ENCODE measurements at regions not wholly inside any gene's neighbourhood (a gene's known extent, or its start where the extent isn't known, plus 50 kb on each side); places are given as distances from the start of the nearest gene placed in this dataset.

GRCh38 chr12:20097626-20098025, 270.7 kb upstream of the PDE3A start:
- ChIA-PET POLR2A (no interaction called here), CTCF (ENCODE audit: unreplicated experiment) (no interaction called here)
- H3K4me3 ChIP-seq (ENCODE audit: low read depth, low read length, poor library complexity, severe bottlenecking) = no peak overlapping the region
- H3K4me2 ChIP-seq (ENCODE audit: low read length) = no peak overlapping the region
- H2AFZ ChIP-seq (ENCODE audit: low read length) = no peak overlapping the region
- BruUV-seq (replicated peaks) = no TSS peak
- TF ChIP-seq EZH2phosphoT487 (IDR thresholded peaks at IDR 0.05; ENCODE audit: borderline replicate concordance, low read depth, low read length) = no peak
- no peak for TF ChIP-seq CTCF (conservative IDR thresholded peaks at IDR 0.05; ENCODE audit: low read length)
- no peaks in the 10 kb centered on the region for H3K9me3 ChIP-seq (ENCODE audit: low read length)
- no peak overlapping the region for H3K27ac ChIP-seq (ENCODE audit: low read depth, low read length, poor library complexity, severe bottlenecking)
- H3K79me2 ChIP-seq (ENCODE audit: insufficient read depth, low read depth, low read length) = no peaks in the 10 kb centered on the region
- DNase-seq (ENCODE audit: low spot score) = no peak
- intact Hi-C loops (cut with micrococcal nuclease; ENCODE audit: unreplicated experiment) = no loop called here
- H3K9me2 ChIP-seq (ENCODE audit: insufficient read depth, low read length) = no peaks in the 10 kb centered on the region
- no peaks in the 10 kb centered on the region for H3K36me3 ChIP-seq (ENCODE audit: insufficient read depth, low read length)
- H4K20me1 ChIP-seq (ENCODE audit: insufficient read depth, low read length) = no peaks in the 10 kb centered on the region
- no peaks in the 10 kb centered on the region for H3K4me1 ChIP-seq (ENCODE audit: insufficient read depth, low read length, poor library complexity, severe bottlenecking)

GRCh38 chr12:20099395-20100183, 268.7 kb upstream of the PDE3A start:
- no TSS peak for BruUV-seq (replicated peaks)
- Histone ChIP-seq H3K4me1 (ENCODE audit: insufficient read depth, low read length, poor library complexity, severe bottlenecking) (no peaks in the 10 kb centered on the region), H3K4me3 (ENCODE audit: low read depth, low read length, poor library complexity, severe bottlenecking) (no peak overlapping the region), H4K20me1 (ENCODE audit: insufficient read depth, low read length) (no peaks in the 10 kb centered on the region), H3K4me2 (ENCODE audit: low read length) (no peak overlapping the region), H3K79me2 (ENCODE audit: insufficient read depth, low read depth, low read length) (no peaks in the 10 kb centered on the region), H3K27ac (ENCODE audit: low read depth, low read length, poor library complexity, severe bottlenecking) (no peak overlapping the region), H3K36me3 (ENCODE audit: insufficient read depth, low read length) (no peaks in the 10 kb centered on the region), H2AFZ (ENCODE audit: low read length) (no peak overlapping the region), H3K9me3 (ENCODE audit: low read length) (no peaks in the 10 kb centered on the region), H3K9me2 (ENCODE audit: insufficient read depth, low read length) (no peaks in the 10 kb centered on the region)
- no peak for DNase-seq (ENCODE audit: low spot score)
- intact Hi-C loops (cut with micrococcal nuclease; ENCODE audit: unreplicated experiment) = no loop called here
- TF ChIP-seq EZH2phosphoT487 (IDR thresholded peaks at IDR 0.05; ENCODE audit: borderline replicate concordance, low read depth, low read length) (no peak), CTCF (conservative IDR thresholded peaks at IDR 0.05; ENCODE audit: low read length) (no peak)
- POLR2A ChIA-PET = interaction anchor here (0.6 kb wide), 2 partner anchors 152 to 170 kb away, joined by 3 read pairs; no protein-coding TSS in a partner anchor
- CTCF ChIA-PET (ENCODE audit: unreplicated experiment) = no interaction called here

GRCh38 chr12:20101046-20101445, 267.3 kb upstream of the PDE3A start:
- intact Hi-C loops (cut with micrococcal nuclease; ENCODE audit: unreplicated experiment) = no loop called here
- H3K4me3 ChIP-seq (ENCODE audit: low read depth, low read length, poor library complexity, severe bottlenecking) = no peak overlapping the region
- H3K4me1 ChIP-seq (ENCODE audit: insufficient read depth, low read length, poor library complexity, severe bottlenecking) = no peaks in the 10 kb centered on the region
- no peaks in the 10 kb centered on the region for H3K9me2 ChIP-seq (ENCODE audit: insufficient read depth, low read length)
- no peak overlapping the region for H2AFZ ChIP-seq (ENCODE audit: low read length)
- TF ChIP-seq EZH2phosphoT487 (IDR thresholded peaks at IDR 0.05; ENCODE audit: borderline replicate concordance, low read depth, low read length) (no peak), CTCF (conservative IDR thresholded peaks at IDR 0.05; ENCODE audit: low read length) (no peak)
- H3K79me2 ChIP-seq (ENCODE audit: insufficient read depth, low read depth, low read length) = no peaks in the 10 kb centered on the region
- H3K36me3 ChIP-seq (ENCODE audit: insufficient read depth, low read length) = no peaks in the 10 kb centered on the region
- CTCF ChIA-PET (ENCODE audit: unreplicated experiment) = no interaction called here
- H3K4me2 ChIP-seq (ENCODE audit: low read length) = no peak overlapping the region
- DNase-seq (ENCODE audit: low spot score) = no peak
- no peaks in the 10 kb centered on the region for H4K20me1 ChIP-seq (ENCODE audit: insufficient read depth, low read length)
- BruUV-seq (replicated peaks) = no TSS peak
- POLR2A ChIA-PET = no interaction called here
- H3K27ac ChIP-seq (ENCODE audit: low read depth, low read length, poor library complexity, severe bottlenecking) = no peak overlapping the region
- H3K9me3 ChIP-seq (ENCODE audit: low read length) = no peaks in the 10 kb centered on the region
